Activated effector memory CD4-positive, alpha-beta T cell treated with Interleukin-2 at 50 U/mL for 16 hours (primary cell): ENCODE measurements at regions not wholly inside any gene's neighbourhood (a gene's known extent, or its start where the extent isn't known, plus 50 kb on each side); places are given as distances from the start of the nearest gene placed in this dataset.

Experiments used
- DNase-seq: peaks from one replicate; pipeline ENCODE4 v3.0.0-alpha.2; 2020

- DNase-seq: no peak
These were observed 97.2 kb upstream of the DPYD start for GRCh38 chr1:98018074-98018473.

- DNase-seq: no peak
These were observed 96.3 kb upstream of the DPYD start for GRCh38 chr1:98017184-98017583.

GRCh38 chr1:98008373-98008772 is 87.5 kb upstream of the DPYD start:
- DNase-seq: no peak

GRCh38 chr1:98005326-98006010 is 84.6 kb upstream of the DPYD start:
- no peak for DNase-seq

DNA sequence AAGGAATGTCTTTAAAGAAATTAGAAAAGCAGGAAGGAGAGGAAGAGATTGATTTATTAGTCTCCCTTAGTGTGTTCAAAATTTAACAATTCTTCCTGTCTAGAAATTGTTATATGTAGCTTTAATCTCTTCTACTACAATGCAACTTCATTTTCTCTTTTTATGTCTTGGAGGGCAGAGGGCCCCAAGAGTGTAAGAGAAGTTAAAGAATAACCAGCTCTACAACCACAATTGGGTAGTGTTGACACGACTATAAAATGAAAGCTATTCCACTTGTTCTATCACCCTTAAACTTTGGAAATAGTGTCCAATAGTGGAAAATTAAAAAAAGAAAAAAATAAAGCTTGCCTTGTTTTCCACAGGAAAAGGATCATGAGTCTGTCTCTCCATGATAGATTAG is 82.6 kb upstream of the DPYD start:
- no peak for DNase-seq

GRCh38 chr1:98002288-98002687 is 81.5 kb upstream of the DPYD start:
- no peak for DNase-seq

DNA sequence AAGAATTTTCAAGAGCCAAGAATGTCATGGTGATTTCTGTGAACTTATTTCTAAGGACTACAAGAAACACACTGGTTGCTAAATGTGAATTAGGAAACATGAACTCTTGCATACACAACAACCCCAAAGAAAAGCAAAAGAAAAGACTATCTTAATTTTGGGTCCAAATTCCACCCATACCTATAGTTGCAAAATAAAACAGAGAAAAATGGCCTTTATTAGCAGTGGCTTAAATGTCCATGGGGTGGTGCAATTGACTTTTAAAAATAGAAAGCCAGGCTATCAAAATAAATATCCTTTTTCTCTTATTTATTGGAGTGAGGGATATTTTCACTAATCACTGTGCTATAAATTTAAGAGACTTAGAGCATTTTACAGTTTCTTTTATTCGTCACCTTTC is 80.9 kb upstream of the DPYD start:
- no peak for DNase-seq

DNA sequence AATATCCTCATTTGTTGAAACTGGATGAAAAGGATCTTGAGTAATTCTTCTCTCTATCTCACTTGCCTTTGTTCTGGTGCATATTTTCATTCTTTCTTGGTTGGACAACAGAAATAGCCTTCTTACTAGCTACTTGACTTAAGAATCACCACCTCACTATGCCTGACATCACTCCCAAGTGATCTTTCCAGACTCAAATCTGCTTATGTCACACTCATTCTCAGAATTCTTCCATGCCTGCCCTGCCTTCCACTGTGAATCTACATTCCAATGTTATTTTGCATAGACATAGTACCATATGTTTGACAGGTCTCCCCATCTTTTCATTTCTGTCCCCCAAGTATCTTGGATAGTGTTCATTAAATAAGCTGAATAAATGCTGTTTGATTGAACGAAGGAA is 78.5 kb upstream of the DPYD start:
- DNase-seq: no peak

DNA sequence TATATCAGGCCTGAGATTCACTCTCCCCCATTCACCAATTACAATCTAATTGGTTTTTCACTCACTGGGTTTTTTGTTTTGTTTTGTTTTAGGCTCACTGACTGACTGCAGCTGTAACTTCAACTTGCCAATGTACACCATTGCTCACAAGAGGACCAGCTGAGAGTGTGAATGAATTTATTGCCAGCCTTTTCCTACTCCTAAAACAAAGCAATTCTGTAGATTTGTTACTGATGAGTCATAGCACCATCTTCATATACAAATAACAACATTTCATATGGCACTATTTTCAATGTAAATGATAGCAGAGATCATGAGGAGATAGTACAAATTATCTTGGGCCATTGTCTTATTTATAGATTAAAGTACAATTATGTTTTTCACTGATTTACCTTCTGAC is 76.0 kb upstream of the DPYD start:
- no peak for DNase-seq

DNA sequence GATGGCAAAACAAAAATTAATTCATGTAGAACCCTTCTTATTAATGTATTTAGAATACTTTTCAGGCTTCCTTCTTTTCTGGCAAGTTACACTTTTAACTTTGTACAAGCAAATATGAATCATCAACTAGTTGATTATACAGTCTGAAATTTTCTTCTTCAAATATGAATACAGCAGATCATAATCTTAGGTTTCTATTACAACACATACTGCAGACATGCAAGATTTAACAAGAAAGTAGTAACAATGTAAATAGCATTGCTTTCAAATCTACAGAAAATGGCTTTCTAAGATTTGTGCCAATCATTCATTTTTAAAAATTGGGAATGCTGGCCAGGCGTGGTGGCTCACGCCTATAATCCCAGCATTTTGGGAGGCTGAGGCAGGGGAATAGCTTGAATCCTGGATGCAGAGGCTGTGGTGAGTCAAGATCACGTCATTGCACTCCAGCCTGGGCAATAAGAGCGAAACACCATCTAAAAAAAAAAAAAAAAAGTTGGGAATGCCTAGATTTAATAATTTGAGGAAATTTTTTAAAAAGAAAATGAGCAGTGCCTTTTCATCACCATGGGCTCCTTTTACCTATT is 68.4 kb upstream of the DPYD start:
- DNase-seq: no peak

GRCh38 chr1:97986041-97987005 is 65.5 kb upstream of the DPYD start:
- no peak for DNase-seq

DNA sequence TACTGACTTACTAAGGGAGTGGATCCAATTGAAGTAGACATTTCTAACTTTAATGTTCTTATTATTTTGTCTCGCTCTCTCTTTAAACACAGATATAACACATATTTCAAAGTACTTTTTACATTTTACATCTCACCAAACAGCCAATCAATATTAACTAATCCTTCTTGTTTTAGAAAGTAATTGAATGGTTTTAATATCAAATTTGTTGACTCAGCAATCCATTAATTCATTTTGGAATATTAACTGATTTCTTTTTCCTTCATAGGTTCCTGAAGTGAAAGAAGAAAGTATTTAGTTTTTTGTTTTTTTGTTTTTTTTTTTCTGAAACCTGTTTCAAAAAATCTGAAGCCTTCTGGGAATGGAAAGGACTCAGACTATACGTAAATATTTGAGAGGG is 62.3 kb upstream of the DPYD start:
- DNase-seq: no peak

DNA sequence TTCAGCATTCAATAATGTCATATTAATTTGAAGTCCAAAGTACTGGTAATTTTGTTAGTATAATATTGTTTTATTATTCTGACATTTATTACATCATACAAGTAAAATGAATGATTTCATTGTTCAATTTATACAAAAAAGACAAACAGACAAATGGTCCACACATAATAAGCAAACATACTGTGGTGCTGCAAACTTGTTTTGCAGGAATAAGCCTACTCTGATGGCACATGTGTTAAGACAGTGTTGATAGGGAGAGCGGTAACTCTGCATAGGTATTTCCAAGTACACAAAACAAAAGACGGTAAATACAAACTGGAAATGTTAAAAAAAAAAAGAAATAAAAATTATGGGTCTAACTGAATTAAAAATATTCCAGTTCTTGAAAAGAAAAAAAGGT is 59.7 kb upstream of the DPYD start:
- no peak for DNase-seq

DNA sequence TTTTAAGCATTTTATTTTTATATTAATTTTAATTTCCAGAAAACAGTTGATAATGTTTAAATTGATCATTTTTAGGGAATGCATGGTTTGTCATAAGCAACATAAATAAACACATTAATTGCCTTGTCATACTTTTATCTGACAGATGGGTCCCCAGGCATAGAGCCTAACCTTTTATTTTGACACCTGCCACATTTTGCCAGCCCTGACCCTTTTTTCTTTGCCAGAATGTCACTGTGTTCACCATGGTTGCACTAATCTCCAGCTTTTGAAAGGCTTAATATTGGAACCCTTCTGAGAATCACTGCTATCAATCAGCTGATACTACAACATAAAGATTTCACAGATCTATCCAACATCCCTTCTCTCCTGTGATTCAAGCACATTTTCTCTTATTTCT is 56.0 kb upstream of the DPYD start:
- DNase-seq: no peak
